NCI-H187 (cell line): ENCODE measurements at regions not wholly inside any gene's neighbourhood (a gene's known extent, or its start where the extent isn't known, plus 50 kb on each side); places are given as distances from the start of the nearest gene placed in this dataset.
A peak's percentile ranks its signal among the peaks of the same experiment; 100 is the strongest.

Source experiments
- DNase-seq, 2 experiments: peaks; one replicate each; lab custom pipeline; 2025; lab: John Stamatoyannopoulos, UW

DNA sequence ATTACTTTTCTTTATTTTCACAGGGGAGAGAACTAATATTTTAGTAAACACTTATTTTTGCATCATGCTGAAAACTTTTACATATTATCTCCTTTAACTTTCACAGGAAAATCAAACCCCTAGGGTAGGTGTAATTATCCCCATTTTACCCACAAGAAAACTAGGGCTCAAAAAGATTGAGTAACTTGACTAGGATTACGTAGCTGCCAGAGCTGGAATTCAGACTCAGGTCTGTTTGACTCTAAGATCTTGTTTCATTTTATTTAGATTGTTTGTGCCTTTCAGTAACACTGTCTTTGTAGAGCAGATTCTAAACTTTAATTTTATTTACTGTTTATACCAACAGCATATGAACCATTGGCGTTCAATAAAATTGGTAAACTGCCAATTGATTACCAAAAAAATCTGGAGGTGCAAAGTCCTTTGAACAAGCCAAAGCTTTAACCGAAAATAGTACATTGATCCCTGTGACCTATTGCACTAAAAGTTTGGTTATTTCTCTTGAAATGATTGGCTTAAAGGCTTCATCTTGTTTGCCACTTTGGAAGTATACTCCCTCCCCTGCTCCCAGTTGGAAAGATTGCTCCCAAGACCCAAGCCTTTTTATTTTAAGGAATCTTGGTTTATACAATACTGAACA lies 71.0 kb upstream of the WDR26 start:
- no peak for DNase-seq

GRCh38 chr1:224506141-224506814 lies 71.7 kb upstream of the WDR26 start:
- no peak for DNase-seq

GRCh38 chr1:224507771-224508523 lies 73.3 kb upstream of the WDR26 start:
- DNase-seq, result no peak

DNA sequence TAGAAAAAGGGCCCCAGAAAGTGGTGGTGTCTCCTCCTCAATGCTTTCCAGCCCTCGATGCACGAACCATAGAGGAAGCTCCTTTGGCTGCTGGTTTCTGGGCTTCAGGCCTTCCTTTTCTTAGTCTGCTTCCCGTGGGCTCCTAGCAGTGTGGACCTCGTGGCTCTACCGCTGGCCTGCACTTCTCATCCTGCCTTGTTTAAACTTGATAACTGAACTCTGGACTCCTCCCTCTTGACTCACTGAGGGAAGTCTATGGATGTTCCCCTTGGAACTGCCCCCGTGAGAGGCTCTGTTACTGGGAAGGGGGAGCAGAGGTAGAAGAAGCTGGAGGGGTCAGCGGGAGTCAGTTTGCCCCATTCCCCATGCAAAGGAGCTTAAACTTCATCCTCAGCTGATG lies 75.3 kb upstream of the WDR26 start:
- no peak for DNase-seq

DNA sequence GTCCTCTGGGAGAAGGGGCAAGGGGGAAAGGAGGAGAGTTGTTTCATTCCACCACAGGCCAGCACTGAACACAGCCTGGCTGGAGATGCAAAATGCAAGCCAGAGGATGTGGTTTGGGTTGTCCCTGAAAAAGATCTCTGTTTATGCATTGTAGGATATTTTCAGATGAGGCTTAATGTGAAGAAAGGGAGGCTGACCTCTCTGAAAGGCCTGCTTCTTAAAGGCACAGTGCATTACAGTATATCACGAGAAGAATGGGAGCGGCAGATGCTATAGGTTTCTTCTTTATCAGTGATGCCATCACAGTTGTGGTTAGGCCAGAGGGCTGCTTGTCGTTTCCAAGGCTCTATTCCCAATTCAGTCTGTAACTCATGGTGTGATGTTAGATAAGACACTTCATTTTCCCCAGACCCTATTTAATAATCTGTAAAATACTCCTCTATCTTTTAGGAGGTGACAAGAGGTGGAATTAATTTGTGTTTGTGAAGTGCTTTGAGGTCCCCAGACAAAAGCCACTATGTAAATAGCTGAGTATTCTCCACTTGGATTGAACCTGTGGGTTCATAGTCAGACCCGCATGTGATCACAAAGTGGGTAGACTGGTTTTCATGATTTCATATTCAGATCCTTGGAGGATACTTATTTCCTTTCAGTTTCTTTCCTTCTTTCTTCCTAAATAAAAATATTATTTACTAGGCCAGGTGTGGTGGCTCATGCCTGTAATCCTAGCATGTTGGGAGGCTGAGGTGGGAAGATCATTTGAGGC lies 76.5 kb upstream of the WDR26 start:
- no peak for DNase-seq

- DNase-seq, result no peak
Measured at GRCh38 chr1:224512600-224513151, 78.1 kb upstream of the WDR26 start.

GRCh38 chr1:224513383-224513782 lies 78.8 kb upstream of the WDR26 start:
- DNase-seq, result no peak

- peak; percentile 19 to 30 for DNase-seq
Measured at GRCh38 chr1:224513787-224514209, 79.2 kb upstream of the WDR26 start.

GRCh38 chr1:224517171-224517570 lies 82.6 kb upstream of the WDR26 start:
- DNase-seq, result no peak

- DNase-seq, result no peak
Measured at GRCh38 chr1:224518528-224518927, 83.9 kb upstream of the WDR26 start.

- DNase-seq, result no peak
Measured at GRCh38 chr1:224519874-224520273, 85.3 kb upstream of the WDR26 start.

GRCh38 chr1:224520808-224521207 lies 86.2 kb upstream of the WDR26 start:
- no peak for DNase-seq

GRCh38 chr1:224521904-224522734 lies 87.5 kb upstream of the WDR26 start:
- DNase-seq, result no peak

DNA sequence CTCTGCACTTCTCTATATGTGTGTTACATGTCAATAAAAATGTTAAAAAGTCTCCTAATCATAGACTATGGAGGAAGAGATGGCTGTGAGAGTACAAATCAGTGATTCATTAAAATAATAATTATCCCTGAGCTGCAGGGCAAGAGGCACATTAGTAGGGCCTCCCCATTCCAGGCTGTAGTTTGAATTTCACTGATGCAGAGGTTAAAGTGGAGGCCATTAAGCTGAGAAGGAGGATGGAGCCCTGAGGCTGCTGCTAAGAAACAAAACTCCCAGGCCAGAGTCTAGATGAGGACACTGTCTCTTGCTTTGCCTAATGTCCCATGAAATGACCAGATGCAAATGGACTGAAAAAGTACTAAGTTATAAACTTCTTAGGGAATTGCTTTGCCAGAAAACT lies 89.1 kb upstream of the WDR26 start:
- no peak for DNase-seq

- DNase-seq, result no peak
Measured at GRCh38 chr1:224524679-224525078, 90.1 kb upstream of the WDR26 start.

DNA sequence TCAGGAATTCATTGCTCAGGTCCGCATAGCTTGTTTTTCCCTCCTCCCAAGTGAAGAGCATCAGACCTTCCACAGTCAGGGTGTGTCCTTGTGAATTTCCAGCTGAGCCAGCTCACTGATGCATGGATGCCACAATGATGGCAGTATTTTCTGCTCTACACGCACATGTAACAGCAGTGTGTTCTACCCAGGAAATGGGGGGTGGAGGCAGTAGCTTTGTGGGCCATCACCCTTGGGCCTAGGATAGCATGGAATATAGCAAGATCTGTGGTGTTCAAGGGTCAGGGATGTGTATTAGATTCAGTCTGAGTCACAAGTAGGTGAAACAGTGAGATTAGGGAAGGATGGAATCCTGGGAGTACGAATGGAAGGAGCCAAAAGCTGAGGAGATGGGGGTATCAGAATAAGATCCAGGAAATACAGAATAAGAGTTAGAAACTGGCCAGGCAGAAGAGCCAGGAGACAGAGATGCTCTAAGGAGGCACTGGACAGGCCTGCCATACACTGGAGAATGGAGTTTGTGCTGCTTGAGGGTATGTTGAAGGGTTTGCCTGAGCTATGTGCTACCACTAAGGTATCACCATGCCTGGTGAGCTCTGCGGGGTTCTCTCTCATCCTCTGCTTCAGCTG lies 90.6 kb upstream of the CNIH3 start:
- DNase-seq, result no peak

- no peak for DNase-seq
Measured at GRCh38 chr1:224526771-224527170, 89.3 kb upstream of the CNIH3 start.

DNA sequence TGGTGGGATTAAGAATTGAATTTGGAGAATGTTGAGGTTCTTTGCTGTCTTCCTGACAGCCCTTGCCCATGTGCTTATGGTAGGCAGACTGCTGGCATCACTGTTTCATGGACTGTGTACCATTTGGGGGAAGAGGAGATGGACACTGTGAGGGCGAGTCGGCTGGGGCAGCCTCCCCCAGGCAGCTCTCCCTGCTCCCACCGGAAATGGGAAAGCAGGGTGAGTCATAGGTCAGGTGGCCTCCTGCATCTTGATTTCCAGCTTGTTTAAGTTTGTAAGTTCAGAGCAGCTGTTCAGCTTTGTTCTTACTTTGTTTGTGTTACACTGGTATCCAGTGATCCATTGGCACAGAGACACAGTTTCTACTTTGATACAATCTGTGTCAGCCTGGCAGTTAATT lies 87.2 kb upstream of the CNIH3 start:
- no peak for DNase-seq

DNA sequence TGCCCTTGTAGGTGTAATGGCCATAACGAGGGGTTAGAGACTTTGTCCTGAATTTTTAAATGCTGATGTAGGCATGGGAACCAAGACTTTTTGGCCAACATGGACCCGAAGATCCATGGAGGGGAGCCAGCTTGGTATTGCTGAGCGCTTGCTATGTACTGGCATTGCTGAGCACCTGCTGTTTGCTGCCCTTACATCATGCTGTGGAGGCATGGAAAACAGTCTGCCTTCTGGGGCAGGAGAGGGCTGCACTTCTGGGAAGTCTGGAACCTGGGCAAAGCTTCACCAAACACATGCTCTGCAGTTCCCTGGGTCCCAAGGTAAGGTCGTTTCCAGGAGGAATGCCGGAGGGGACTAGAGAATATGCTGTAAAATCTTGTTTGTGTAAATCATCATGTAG lies 86.3 kb upstream of the CNIH3 start:
- DNase-seq, result no peak

DNA sequence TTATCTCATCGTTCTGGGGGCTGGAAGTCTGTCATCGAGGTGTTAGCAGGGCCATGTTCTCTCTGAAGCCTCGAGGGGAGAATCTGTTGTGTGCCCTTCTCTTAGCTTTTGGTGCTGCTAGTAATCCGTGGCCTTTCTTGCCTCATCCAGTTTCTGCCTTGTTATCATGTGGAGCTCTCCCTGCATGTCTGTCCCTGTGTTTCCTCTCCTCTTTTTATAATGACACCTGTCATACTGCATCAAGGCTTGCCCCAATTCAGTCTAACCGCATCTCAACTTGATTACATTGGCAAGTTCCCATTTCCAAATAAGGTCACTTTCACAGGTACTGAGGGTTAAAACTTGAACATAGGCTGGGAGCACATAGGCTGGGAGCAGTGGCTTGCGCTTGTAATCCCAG lies 82.6 kb upstream of the CNIH3 start:
- DNase-seq, result no peak

DNA sequence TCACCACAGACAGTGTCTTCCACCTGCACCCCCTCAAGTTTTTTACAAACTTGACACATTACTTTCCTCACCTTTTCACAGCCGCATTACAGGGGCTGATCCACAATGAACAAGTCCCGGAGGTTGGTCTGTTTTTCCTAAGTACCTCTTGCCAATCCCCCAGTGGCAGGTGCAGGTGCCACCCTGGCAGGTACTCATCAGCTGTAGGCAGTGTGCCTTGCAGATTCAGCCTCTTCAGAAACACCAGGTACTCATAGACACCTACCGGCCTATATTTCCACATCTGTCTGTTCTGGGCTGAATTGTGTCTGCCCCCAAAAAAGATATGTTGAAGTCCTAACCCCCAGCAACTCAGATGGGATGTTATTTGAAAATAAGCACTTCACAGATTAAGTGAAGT lies 81.4 kb upstream of the CNIH3 start:
- DNase-seq, result peak in 1 of 2 experiments; percentile 9
